Neural progenitor cell (in vitro differentiated cells): ENCODE measurements at regions not wholly inside any gene's neighbourhood (a gene's known extent, or its start where the extent isn't known, plus 50 kb on each side); places are given as distances from the start of the nearest gene placed in this dataset.
A peak's percentile ranks its signal among the peaks of the same experiment; 100 is the strongest.

Experiments used
- DNase-seq: peaks from one replicate; pipeline ENCODE4 v3.0.0-alpha.2; 2016; ENCODE audit warnings: low spot score
- H2AFZ ChIP-seq: fragments of 200-600 bp; sonication (generic); replicated peaks from 2 replicates; pipeline ENCODE4 v1.6.1; 2016; ENCODE audit warnings: antibody characterized with exemption
- H3F3A ChIP-seq: fragments of 200-600 bp; sonication (generic); 2 replicates; pipeline ENCODE4 v1.6.1; 2016; ENCODE audit warnings: antibody characterized with exemption, low read depth
- H3K27ac ChIP-seq: fragments of 200-600 bp; sonication (generic); 2 replicates; pipeline ENCODE4 v1.5.1; 2016; ENCODE audit warnings: mild to moderate bottlenecking
- H3K27me3 ChIP-seq: fragments of 200-600 bp; sonication (generic); 2 replicates; pipeline ENCODE4 v1.6.1; 2016; ENCODE audit warnings: mild to moderate bottlenecking, moderate library complexity
- H3K36me3 ChIP-seq: fragments of 200-600 bp; sonication (generic); 2 replicates; pipeline ENCODE4 v1.5.1; 2016
- H3K4me1 ChIP-seq: fragments of 200-600 bp; sonication (generic); 2 replicates; pipeline ENCODE4 v1.6.1; 2016; ENCODE audit warnings: mixed run types
- H3K4me2 ChIP-seq: fragments of 200-600 bp; sonication (generic); 2 replicates; pipeline ENCODE4 v1.6.1; 2016
- H3K4me3 ChIP-seq: fragments of 200-600 bp; sonication (generic); 2 replicates; pipeline ENCODE4 v1.5.1; 2016
- H3K79me2 ChIP-seq: fragments of 200-600 bp; sonication (generic); 2 replicates; pipeline ENCODE4 v1.6.1; 2016; ENCODE audit warnings: low read depth
- H3K9ac ChIP-seq: fragments of 200-600 bp; sonication (generic); 2 replicates; pipeline ENCODE4 v1.6.1; 2016
- H3K9me3 ChIP-seq: fragments of 200-600 bp; sonication (generic); 2 replicates; pipeline ENCODE4 v1.5.1; 2016; ENCODE audit warnings: low read depth
- H4K20me1 ChIP-seq: fragments of 200-600 bp; sonication (generic); 2 replicates; pipeline ENCODE4 v1.6.1; 2016; ENCODE audit warnings: low read depth
- H3K27ac Mint-ChIP-seq: 3 replicates; pipeline ENCODE4 v1.8.0; 2021; ENCODE audit warnings: mixed read lengths
- H3K27me3 Mint-ChIP-seq: 2 replicates; pipeline ENCODE4 v1.8.0; 2022; ENCODE audit warnings: low read depth, mild to moderate bottlenecking, inconsistent platforms, moderate library complexity, mixed read lengths; ENCODE audit not compliant: insufficient read depth
- H3K36me3 Mint-ChIP-seq: 3 replicates; pipeline ENCODE4 v1.8.0; 2021; ENCODE audit warnings: mixed read lengths
- H3K4me1 Mint-ChIP-seq: 3 replicates; pipeline ENCODE4 v1.8.0; 2021; ENCODE audit warnings: mixed read lengths
- H3K4me3 Mint-ChIP-seq: 3 replicates; pipeline ENCODE4 v1.8.0; 2021; ENCODE audit warnings: mild to moderate bottlenecking, moderate library complexity, mixed read lengths
- H3K9me3 Mint-ChIP-seq: 3 replicates; pipeline ENCODE4 v1.8.0; 2020; ENCODE audit warnings: mixed read lengths
- CTCF ChIP-seq: fragments of 200-600 bp; sonication (generic); IDR thresholded peaks from 2 replicates; pipeline ENCODE4 v1.5.1; 2017; ENCODE audit warnings: antibody characterized with exemption, mild to moderate bottlenecking
- EZH2 ChIP-seq: fragments of 200-600 bp; sonication (generic); IDR thresholded peaks from 2 replicates; pipeline ENCODE4 v1.6.1; 2017; ENCODE audit warnings: antibody characterized with exemption, mild to moderate bottlenecking, moderate library complexity
- EZH2phosphoT487 ChIP-seq: fragments of 200-600 bp; sonication (generic); IDR thresholded peaks from 2 replicates; pipeline ENCODE4 v1.6.1; 2017; ENCODE audit warnings: antibody characterized with exemption

GRCh38 chr14:97185186-97185585, 388.0 kb downstream of the VRK1 start:
- H3K9ac ChIP-seq, result no peak overlapping the region
- H3K27ac Mint-ChIP-seq, result no peak overlapping the region
- H3K36me3 Mint-ChIP-seq, result no peaks in the 10 kb centered on the region
- H4K20me1 ChIP-seq, result no peaks in the 10 kb centered on the region
- H3K9me3 ChIP-seq, result no peaks in the 10 kb centered on the region
- no peak overlapping the region for H2AFZ ChIP-seq
- peaks cover 3% of the 10 kb centered on the region for H3K27me3 Mint-ChIP-seq
- H3K4me1 Mint-ChIP-seq, result no peaks in the 10 kb centered on the region
- H3K9me3 Mint-ChIP-seq, result peaks cover 5% of the 10 kb centered on the region
- H3K4me3 ChIP-seq, result no peak overlapping the region
- no peak overlapping the region for H3K27ac ChIP-seq
- no peaks in the 10 kb centered on the region for H3K27me3 ChIP-seq
- DNase-seq, result peak; percentile 48
- no peaks in the 10 kb centered on the region for H3K79me2 ChIP-seq
- H3F3A ChIP-seq, result peaks cover 11% of the 10 kb centered on the region
- H3K4me3 Mint-ChIP-seq, result no peak overlapping the region
- peak; percentile 62 for TF ChIP-seq CTCF
- TF ChIP-seq EZH2phosphoT487, result no peak
- no peaks in the 10 kb centered on the region for H3K4me1 ChIP-seq
- no peak overlapping the region for H3K4me2 ChIP-seq
- H3K36me3 ChIP-seq, result no peaks in the 10 kb centered on the region

- H3K4me1 Mint-ChIP-seq, result no peaks in the 10 kb centered on the region
- Histone ChIP-seq H4K20me1 (no peaks in the 10 kb centered on the region), H3F3A (no peaks in the 10 kb centered on the region), H3K4me1 (no peaks in the 10 kb centered on the region), H3K36me3 (no peaks in the 10 kb centered on the region), H3K9ac (no peak overlapping the region), H3K79me2 (no peaks in the 10 kb centered on the region), H3K4me2 (no peak overlapping the region), H3K9me3 (no peaks in the 10 kb centered on the region), H3K27ac (no peak overlapping the region), H3K4me3 (no peak overlapping the region), H3K27me3 (no peaks in the 10 kb centered on the region), H2AFZ (no peak overlapping the region)
- H3K27me3 Mint-ChIP-seq, result no peaks in the 10 kb centered on the region
- no peaks in the 10 kb centered on the region for H3K9me3 Mint-ChIP-seq
- H3K36me3 Mint-ChIP-seq, result no peaks in the 10 kb centered on the region
- TF ChIP-seq EZH2phosphoT487, result no peak
- TF ChIP-seq EZH2, result no peak
- no peak for TF ChIP-seq CTCF
- H3K27ac Mint-ChIP-seq, result no peak overlapping the region
- DNase-seq, result no peak
- no peak overlapping the region for H3K4me3 Mint-ChIP-seq
Measured at GRCh38 chr14:97187916-97188315, 390.7 kb downstream of the VRK1 start.

DNA sequence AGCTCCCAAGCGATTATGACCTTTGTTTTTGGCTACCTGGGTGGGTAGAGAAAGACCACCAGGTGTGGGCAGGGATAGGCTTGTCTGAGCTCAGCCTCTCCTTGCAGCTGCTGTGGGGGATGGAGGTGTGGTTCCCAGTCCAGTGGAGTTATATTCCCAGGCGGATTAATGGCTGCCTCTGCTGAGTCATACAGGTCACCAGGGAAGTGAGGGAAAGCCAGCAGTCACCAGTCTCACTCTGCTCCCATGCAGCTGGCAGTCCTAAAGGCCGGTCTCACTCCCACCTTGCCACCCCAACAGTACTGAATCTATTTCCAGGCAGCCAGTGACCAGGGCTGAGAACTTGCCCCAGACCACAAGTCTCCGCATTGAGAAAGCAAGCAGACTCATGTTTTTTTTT, 399.2 kb downstream of the VRK1 start:
- DNase-seq, result no peak
- H3K4me2 ChIP-seq, result no peak overlapping the region
- H3K4me3 ChIP-seq, result no peak overlapping the region
- H3K36me3 ChIP-seq, result no peaks in the 10 kb centered on the region
- no peak overlapping the region for H3K27ac ChIP-seq
- H3K36me3 Mint-ChIP-seq, result no peaks in the 10 kb centered on the region
- TF ChIP-seq CTCF, result no peak
- no peak for TF ChIP-seq EZH2
- no peak for TF ChIP-seq EZH2phosphoT487
- H3K27me3 ChIP-seq, result no peaks in the 10 kb centered on the region
- no peaks in the 10 kb centered on the region for H3K27me3 Mint-ChIP-seq
- no peak overlapping the region for H2AFZ ChIP-seq
- H3F3A ChIP-seq, result no peaks in the 10 kb centered on the region
- H3K9me3 Mint-ChIP-seq, result peaks cover 8% of the 10 kb centered on the region
- H3K4me3 Mint-ChIP-seq, result no peak overlapping the region
- H3K79me2 ChIP-seq, result no peaks in the 10 kb centered on the region
- H3K4me1 ChIP-seq, result no peaks in the 10 kb centered on the region
- no peak overlapping the region for H3K9ac ChIP-seq
- no peaks in the 10 kb centered on the region for H3K9me3 ChIP-seq
- H3K4me1 Mint-ChIP-seq, result no peaks in the 10 kb centered on the region
- H3K27ac Mint-ChIP-seq, result no peak overlapping the region
- H4K20me1 ChIP-seq, result no peaks in the 10 kb centered on the region

GRCh38 chr14:97198813-97199212, 401.6 kb downstream of the VRK1 start:
- H3K9me3 Mint-ChIP-seq, result peaks cover 8% of the 10 kb centered on the region

More at GRCh38 chr14:97198813-97199212, 401.6 kb downstream of the VRK1 start:
- Histone ChIP-seq H3K79me2 (no peaks in the 10 kb centered on the region), H3K9ac (no peak overlapping the region), H3K9me3 (no peaks in the 10 kb centered on the region), H4K20me1 (no peaks in the 10 kb centered on the region), H3K36me3 (no peaks in the 10 kb centered on the region), H3K4me3 (no peak overlapping the region), H3K4me2 (no peak overlapping the region), H3F3A (no peaks in the 10 kb centered on the region), H3K4me1 (no peaks in the 10 kb centered on the region), H2AFZ (no peak overlapping the region), H3K27me3 (no peaks in the 10 kb centered on the region), H3K27ac (no peak overlapping the region)
- no peak overlapping the region for H3K27ac Mint-ChIP-seq
- no peaks in the 10 kb centered on the region for H3K4me1 Mint-ChIP-seq
- TF ChIP-seq EZH2 (no peak), CTCF (no peak), EZH2phosphoT487 (no peak)
- H3K4me3 Mint-ChIP-seq, result no peak overlapping the region
- no peaks in the 10 kb centered on the region for H3K36me3 Mint-ChIP-seq
- DNase-seq, result no peak
- no peaks in the 10 kb centered on the region for H3K27me3 Mint-ChIP-seq
